ENCODE measurements at regions not wholly inside any gene's neighbourhood (a gene's known extent, or its start where the extent isn't known, plus 50 kb on each side); places are given as distances from the start of the nearest gene placed in this dataset.

- no peak overlapping the region for H3K27ac ChIP-seq (ENCODE audit: low read depth, low read length)
- no peak for TF ChIP-seq CTCF (IDR thresholded peaks at IDR 0.05; ENCODE audit: extremely low read depth, low read depth, low read length)
- peaks cover 2% of the 10 kb centered on the region for H3K9me3 ChIP-seq (ENCODE audit: low read depth, low read length)
- no peaks in the 10 kb centered on the region for H3K36me3 ChIP-seq (ENCODE audit: insufficient read depth, low read length)
- DNase-seq (ENCODE audit: insufficient read length, low spot score, missing footprints): no peak
- H3K4me1 ChIP-seq (ENCODE audit: insufficient read depth, low read length): no peaks in the 10 kb centered on the region
- H3K4me2 ChIP-seq (ENCODE audit: insufficient read depth, low read length): no peak overlapping the region
- H3K79me2 ChIP-seq (ENCODE audit: insufficient read depth, low read length): no peaks in the 10 kb centered on the region
- no peak overlapping the region for H2AFZ ChIP-seq (ENCODE audit: low read length)
- H4K20me1 ChIP-seq (ENCODE audit: insufficient read depth, low read length): no peaks in the 10 kb centered on the region
- H3K27me3 ChIP-seq (ENCODE audit: insufficient read depth, low read length): no peaks in the 10 kb centered on the region
- no peak overlapping the region for H3K4me3 ChIP-seq (ENCODE audit: insufficient read depth, low read length)
These were observed 674.9 kb downstream of the OLFM4 start for GRCh38 chr13:53703371-53704080.

GRCh38 chr13:53719281-53719680 lies 690.7 kb downstream of the OLFM4 start:
- no peak for DNase-seq (ENCODE audit: insufficient read length, low spot score, missing footprints)
- no peaks in the 10 kb centered on the region for H3K27me3 ChIP-seq (ENCODE audit: insufficient read depth, low read length)
- no peaks in the 10 kb centered on the region for H3K36me3 ChIP-seq (ENCODE audit: insufficient read depth, low read length)
- no peaks in the 10 kb centered on the region for H3K9me3 ChIP-seq (ENCODE audit: low read depth, low read length)
- H4K20me1 ChIP-seq (ENCODE audit: insufficient read depth, low read length): no peaks in the 10 kb centered on the region
- H3K4me1 ChIP-seq (ENCODE audit: insufficient read depth, low read length): no peaks in the 10 kb centered on the region
- H2AFZ ChIP-seq (ENCODE audit: low read length): no peak overlapping the region
- H3K27ac ChIP-seq (ENCODE audit: low read depth, low read length): no peak overlapping the region
- no peaks in the 10 kb centered on the region for H3K79me2 ChIP-seq (ENCODE audit: insufficient read depth, low read length)
- H3K4me2 ChIP-seq (ENCODE audit: insufficient read depth, low read length): no peak overlapping the region
- no peak for TF ChIP-seq CTCF (IDR thresholded peaks at IDR 0.05; ENCODE audit: extremely low read depth, low read depth, low read length)
- H3K4me3 ChIP-seq (ENCODE audit: insufficient read depth, low read length): no peak overlapping the region

- H3K79me2 ChIP-seq (ENCODE audit: insufficient read depth, low read length): no peaks in the 10 kb centered on the region
- H2AFZ ChIP-seq (ENCODE audit: low read length): no peak overlapping the region
- no peak for TF ChIP-seq CTCF (IDR thresholded peaks at IDR 0.05; ENCODE audit: extremely low read depth, low read depth, low read length)
- no peak for DNase-seq (ENCODE audit: insufficient read length, low spot score, missing footprints)
- no peak overlapping the region for H3K4me2 ChIP-seq (ENCODE audit: insufficient read depth, low read length)
- no peaks in the 10 kb centered on the region for H3K4me1 ChIP-seq (ENCODE audit: insufficient read depth, low read length)
- H3K27me3 ChIP-seq (ENCODE audit: insufficient read depth, low read length): no peaks in the 10 kb centered on the region
- peaks cover 4% of the 10 kb centered on the region for H3K9me3 ChIP-seq (ENCODE audit: low read depth, low read length)
- H4K20me1 ChIP-seq (ENCODE audit: insufficient read depth, low read length): no peaks in the 10 kb centered on the region
- H3K4me3 ChIP-seq (ENCODE audit: insufficient read depth, low read length): no peak overlapping the region
- no peak overlapping the region for H3K27ac ChIP-seq (ENCODE audit: low read depth, low read length)
- no peaks in the 10 kb centered on the region for H3K36me3 ChIP-seq (ENCODE audit: insufficient read depth, low read length)
These were observed 704.1 kb downstream of the OLFM4 start for GRCh38 chr13:53732664-53733063.

GRCh38 chr13:53743906-53744305 lies 715.3 kb downstream of the OLFM4 start:
- H3K4me3 ChIP-seq (ENCODE audit: insufficient read depth, low read length): no peak overlapping the region
- no peak for TF ChIP-seq CTCF (IDR thresholded peaks at IDR 0.05; ENCODE audit: extremely low read depth, low read depth, low read length)
- H2AFZ ChIP-seq (ENCODE audit: low read length): no peak overlapping the region
- H4K20me1 ChIP-seq (ENCODE audit: insufficient read depth, low read length): no peaks in the 10 kb centered on the region
- no peaks in the 10 kb centered on the region for H3K27me3 ChIP-seq (ENCODE audit: insufficient read depth, low read length)
- no peaks in the 10 kb centered on the region for H3K4me1 ChIP-seq (ENCODE audit: insufficient read depth, low read length)
- no peak for DNase-seq (ENCODE audit: insufficient read length, low spot score, missing footprints)
- no peaks in the 10 kb centered on the region for H3K36me3 ChIP-seq (ENCODE audit: insufficient read depth, low read length)
- no peak overlapping the region for H3K27ac ChIP-seq (ENCODE audit: low read depth, low read length)
- H3K79me2 ChIP-seq (ENCODE audit: insufficient read depth, low read length): no peaks in the 10 kb centered on the region
- H3K9me3 ChIP-seq (ENCODE audit: low read depth, low read length): peaks cover 5% of the 10 kb centered on the region
- no peak overlapping the region for H3K4me2 ChIP-seq (ENCODE audit: insufficient read depth, low read length)
